IMR-90 (cell line): ENCODE measurements at regions not wholly inside any gene's neighbourhood (a gene's known extent, or its start where the extent isn't known, plus 50 kb on each side); places are given as distances from the start of the nearest gene placed in this dataset.
"Not testable (repeated sequence)": the region's sequence is repeated elsewhere in the genome, so short reads cannot be mapped to it uniquely, and the experiment has no call there.

Experiments used
- ATAC-seq: fragments of 200-7000 bp; cut with Tn5 transposase; 2 replicates; pipeline ENCODE4 v1.9.1; 2020; ENCODE audit warnings: low read depth, mild to moderate bottlenecking, moderate library complexity
- BruUV-seq: library from RNA; stranded (reverse); fragments of 400-500 nt; replicated peaks from 2 replicates; lab custom pipeline; 2021; lab: Mats Ljungman, UMichigan
- CTCF ChIA-PET: fragments of 300-600 bp; formaldehyde crosslinking; extraction: SDS; loops from one replicate; lab custom pipeline; 2021; ENCODE audit warnings: antibody characterized with exemption; lab: Yijun Ruan, JAX
- POLR2A ChIA-PET: fragments of 300-600 bp; sonication (Branson Sonifier 250); formaldehyde crosslinking; loops from one replicate; lab custom pipeline; 2022; ENCODE audit warnings: antibody characterized with exemption; ENCODE audit not compliant: unreplicated experiment; lab: Charles Lee
- DNase-seq: peaks from one replicate; pipeline ENCODE4 v3.0.0; 2013
- H2AFZ ChIP-seq: replicated peaks from 2 replicates; pipeline ENCODE3; 2013; ENCODE audit warnings: low read length, mild to moderate bottlenecking; ENCODE audit not compliant: poor library complexity
- H2AK5ac ChIP-seq: 2 replicates; pipeline ENCODE4 v1.6.1; 2013; ENCODE audit warnings: low read depth, low read length, inconsistent platforms
- H2AK9ac ChIP-seq: replicated peaks from 2 replicates; pipeline ENCODE3; 2013; ENCODE audit warnings: mild to moderate bottlenecking, low read depth, low read length, moderate library complexity; ENCODE audit not compliant: poor library complexity
- H2BK120ac ChIP-seq: 2 replicates; pipeline ENCODE4 v1.6.1; 2013; ENCODE audit warnings: low read depth, low read length, inconsistent platforms
- H2BK15ac ChIP-seq: 3 replicates; pipeline ENCODE4 v1.6.1; 2013; ENCODE audit warnings: low read depth, low read length, inconsistent platforms
- H2BK20ac ChIP-seq: 2 replicates; pipeline ENCODE4 v1.6.1; 2013; ENCODE audit warnings: low read depth, mild to moderate bottlenecking, inconsistent platforms, low read length, moderate library complexity
- H2BK5ac ChIP-seq: 2 replicates; pipeline ENCODE4 v1.6.1; 2013; ENCODE audit warnings: mild to moderate bottlenecking, low read depth, low read length, inconsistent platforms; ENCODE audit not compliant: poor library complexity, severe bottlenecking
- H3K14ac ChIP-seq: replicated peaks from 2 replicates; pipeline ENCODE4 v1.6.1; 2013; ENCODE audit warnings: low read depth, low read length, inconsistent platforms
- H3K18ac ChIP-seq: 2 replicates; pipeline ENCODE4 v1.6.1; 2013; ENCODE audit warnings: low read depth, low read length, control low read depth
- H3K23ac ChIP-seq: 2 replicates; pipeline ENCODE4 v1.6.1; 2013; ENCODE audit warnings: low read depth, low read length, inconsistent platforms
- H3K27ac ChIP-seq: 2 replicates; pipeline ENCODE4 v1.5.1; 2013; ENCODE audit warnings: mild to moderate bottlenecking, control low read depth, low read length; ENCODE audit not compliant: insufficient read depth
- H3K27me3 ChIP-seq: 2 replicates; pipeline ENCODE4 v1.6.1; 2013; ENCODE audit warnings: low read length; ENCODE audit not compliant: control insufficient read depth, insufficient read depth
- H3K36me3 ChIP-seq: 2 replicates; pipeline ENCODE4 v1.6.1; 2013; ENCODE audit warnings: low read length, mixed read lengths; ENCODE audit not compliant: control insufficient read depth, insufficient read depth
- H3K4ac ChIP-seq: 2 replicates; pipeline ENCODE4 v1.6.1; 2013; ENCODE audit warnings: low read depth, low read length, inconsistent platforms
- H3K4me1 ChIP-seq: 2 replicates; pipeline ENCODE4 v1.6.1; 2013; ENCODE audit warnings: low read length, mixed read lengths; ENCODE audit not compliant: control insufficient read depth, insufficient read depth
- H3K4me2 ChIP-seq: 2 replicates; pipeline ENCODE4 v1.6.1; 2013; ENCODE audit warnings: low read depth, mild to moderate bottlenecking, control low read depth, low read length, moderate library complexity
- H3K4me3 ChIP-seq: 2 replicates; pipeline ENCODE4 v1.5.1; 2013; ENCODE audit warnings: low read depth, mild to moderate bottlenecking, control low read depth, low read length, moderate library complexity; ENCODE audit not compliant: insufficient read depth
- H3K56ac ChIP-seq: 2 replicates; pipeline ENCODE4 v1.6.1; 2013; ENCODE audit warnings: low read length, inconsistent platforms; ENCODE audit not compliant: insufficient read depth; ENCODE audit errors: extremely low read depth
- H3K79me1 ChIP-seq, 2 experiments: 2 replicates each; pipeline ENCODE4 v1.6.1; 2013; ENCODE audit warnings: low read length in 2 of 2, inconsistent platforms in 1 of 2, low read depth in 1 of 2
- H3K9ac ChIP-seq: 2 replicates; pipeline ENCODE4 v1.6.1; 2013; ENCODE audit warnings: low read depth, low read length, control low read depth
- H3K9me1 ChIP-seq: 2 replicates; pipeline ENCODE4 v1.6.1; 2013; ENCODE audit warnings: low read length, inconsistent platforms; ENCODE audit not compliant: insufficient read depth
- H3K9me3 ChIP-seq: 2 replicates; pipeline ENCODE4 v1.6.1; 2013; ENCODE audit warnings: low read length; ENCODE audit not compliant: control insufficient read depth, insufficient read depth
- H4K20me1 ChIP-seq: 2 replicates; pipeline ENCODE4 v1.6.1; 2013; ENCODE audit warnings: low read length, inconsistent platforms; ENCODE audit not compliant: insufficient read depth
- H4K5ac ChIP-seq: 2 replicates; pipeline ENCODE4 v1.6.1; 2013; ENCODE audit warnings: mild to moderate bottlenecking, low read depth, low read length, control low read depth
- H4K8ac ChIP-seq, 2 experiments: 2 replicates each; pipeline ENCODE4 v1.6.1; 2013; ENCODE audit warnings: low read depth in 2 of 2, low read length in 2 of 2, control low read depth in 1 of 2, inconsistent platforms in 1 of 2
- H4K91ac ChIP-seq: 2 replicates; pipeline ENCODE4 v1.6.1; 2013; ENCODE audit warnings: low read depth, low read length, inconsistent platforms; ENCODE audit not compliant: insufficient read depth
- RFX5 ChIP-seq: IDR thresholded peaks from 2 replicates; pipeline ENCODE4 v1.8.0; 2012; ENCODE audit warnings: low read depth, mild to moderate bottlenecking, low read length, moderate library complexity
- WGBS, 2 experiments: methylation state at CpG; one replicate each; pipeline versions ENCODE4 v1.1.5 to v1.1.7; 2013; ENCODE audit warnings: missing lambda C conversion rate in 2 of 2; ENCODE audit not compliant: insufficient read length in 1 of 2; ENCODE audit errors: extremely low coverage in 2 of 2; 5-methylcytosine and 5-hydroxymethylcytosine counted together
- dilution Hi-C: fragments of 300-500 bp; cut with HindIII; formaldehyde crosslinking; loops from one replicate; pipeline ENCODE4 v1.14.3; 2018; ENCODE audit warnings: low sequenced_read_pairs; ENCODE audit not compliant: unreplicated experiment
- in situ Hi-C: fragments of 300-500 bp; cut with MboI; formaldehyde crosslinking; loops from 3 replicates; pipeline ENCODE4 v1.14.3; 2019; ENCODE audit warnings: low sequenced_read_pairs, inconsistent platforms, mixed read lengths
- intact Hi-C: fragments of 100-400 bp; cut with micrococcal nuclease; formaldehyde crosslinking; loops from 2 replicates; pipeline ENCODE4 v1.10.0; 2022

- TF ChIP-seq RFX5 = no peak
These were observed 569.0 kb upstream of the B3GAT1 start (continued) for GRCh38 chr11:134980819-134981710.

- H4K20me1 ChIP-seq, H3K4me3 ChIP-seq, H3K14ac ChIP-seq, H3K18ac ChIP-seq, H2AK5ac ChIP-seq, POLR2A ChIA-PET, H3K9ac ChIP-seq, ATAC-seq, H2BK5ac ChIP-seq, H3K27ac ChIP-seq, H3K27me3 ChIP-seq, H2BK20ac ChIP-seq, dilution Hi-C loops, H3K9me1 ChIP-seq, H2BK15ac ChIP-seq, H3K23ac ChIP-seq, DNase-seq, H3K4me2 ChIP-seq, H2BK120ac ChIP-seq, H2AK9ac ChIP-seq, H3K4me1 ChIP-seq, H3K36me3 ChIP-seq, in situ Hi-C loops, H3K79me1 ChIP-seq, H3K56ac ChIP-seq, H4K8ac ChIP-seq, H3K4ac ChIP-seq, H2AFZ ChIP-seq, H4K5ac ChIP-seq, CTCF ChIA-PET, BruUV-seq, intact Hi-C loops, H4K91ac ChIP-seq: not testable (repeated sequence)
- H3K9me3 ChIP-seq = peaks cover 13% of the 10 kb centered on the region; the same call in 1 of the 2 replicates
- WGBS, 2 experiments = no CpG with 5 or more reads among the region's 12 CpGs
These were observed 567.0 kb upstream of the B3GAT1 start for GRCh38 chr11:134979089-134979457.
